Esophagus squamous epithelium (tissue), 4 donors: ENCODE measurements at regions not wholly inside any gene's neighbourhood (a gene's known extent, or its start where the extent isn't known, plus 50 kb on each side); places are given as distances from the start of the nearest gene placed in this dataset.

Experiments
- CTCF ChIP-seq, 6 experiments: fragments of 450-650 bp in 4 of 6; fragments of 200-600 bp in 2 of 6; sonication (generic) in 2 of 6; IDR thresholded peaks; one replicate each; pipeline ENCODE4 v1.5.1; 2016 to 2019; ENCODE audit warnings: antibody characterized with exemption in 6 of 6, mild to moderate bottlenecking in 4 of 6, moderate library complexity in 4 of 6
- POLR2A ChIP-seq, 4 donors: fragments of 450-650 bp; IDR thresholded peaks; one replicate each; pipeline ENCODE4 v1.6.1; 2017; ENCODE audit warnings: antibody characterized with exemption in 4 of 4, mild to moderate bottlenecking in 4 of 4, moderate library complexity in 3 of 4

GRCh38 chr5:8461543-8461942, 592.6 kb downstream of the MTRR start:
- TF ChIP-seq CTCF (IDR thresholded peaks at IDR 0.05) (no peak), POLR2A (IDR thresholded peaks at IDR 0.05) (no peak)
